ENCODE measurements at regions not wholly inside any gene's neighbourhood (a gene's known extent, or its start where the extent isn't known, plus 50 kb on each side); places are given as distances from the start of the nearest gene placed in this dataset.

DNA sequence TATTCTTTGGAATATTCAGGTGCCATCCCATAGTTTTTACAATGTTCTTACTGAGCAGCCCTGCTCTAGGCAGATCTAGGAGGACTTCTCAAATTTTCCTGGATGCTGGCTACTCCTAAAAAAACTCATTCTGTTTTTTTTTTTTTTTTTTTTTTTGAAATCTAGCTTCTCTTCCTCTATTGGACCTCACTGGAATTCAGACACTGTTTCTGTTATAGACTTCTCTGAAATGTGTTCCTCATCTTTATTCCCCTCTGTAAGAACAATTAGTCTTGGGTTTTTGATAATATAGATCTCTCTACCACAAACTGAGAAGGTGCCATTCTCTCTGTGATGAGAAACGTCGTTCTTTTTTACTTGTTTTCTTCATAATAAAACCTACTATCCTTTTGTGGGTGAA lies 115.3 kb upstream of the CCND2 start:
- no peaks in the 10 kb centered on the region for H3K4me1 ChIP-seq (ENCODE audit: control insufficient read depth, insufficient read depth, low read length)
- in situ Hi-C loops (cut with HindIII; ENCODE audit: low pct_unique_long_range_greater_than_20kb, low sequenced_read_pairs), result no loop called here
- intact Hi-C loops (cut with micrococcal nuclease; ENCODE audit: unreplicated experiment), result no loop called here
- no peak for TF ChIP-seq TCF7L2 (IDR thresholded peaks at IDR 0.05; ENCODE audit: low read depth, low read length)
- TF ChIP-seq, protein P1, sequence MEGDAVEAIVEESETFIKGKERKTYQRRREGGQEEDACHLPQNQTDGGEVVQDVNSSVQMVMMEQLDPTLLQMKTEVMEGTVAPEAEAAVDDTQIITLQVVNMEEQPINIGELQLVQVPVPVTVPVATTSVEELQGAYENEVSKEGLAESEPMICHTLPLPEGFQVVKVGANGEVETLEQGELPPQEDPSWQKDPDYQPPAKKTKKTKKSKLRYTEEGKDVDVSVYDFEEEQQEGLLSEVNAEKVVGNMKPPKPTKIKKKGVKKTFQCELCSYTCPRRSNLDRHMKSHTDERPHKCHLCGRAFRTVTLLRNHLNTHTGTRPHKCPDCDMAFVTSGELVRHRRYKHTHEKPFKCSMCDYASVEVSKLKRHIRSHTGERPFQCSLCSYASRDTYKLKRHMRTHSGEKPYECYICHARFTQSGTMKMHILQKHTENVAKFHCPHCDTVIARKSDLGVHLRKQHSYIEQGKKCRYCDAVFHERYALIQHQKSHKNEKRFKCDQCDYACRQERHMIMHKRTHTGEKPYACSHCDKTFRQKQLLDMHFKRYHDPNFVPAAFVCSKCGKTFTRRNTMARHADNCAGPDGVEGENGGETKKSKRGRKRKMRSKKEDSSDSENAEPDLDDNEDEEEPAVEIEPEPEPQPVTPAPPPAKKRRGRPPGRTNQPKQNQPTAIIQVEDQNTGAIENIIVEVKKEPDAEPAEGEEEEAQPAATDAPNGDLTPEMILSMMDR (IDR thresholded peaks at IDR 0.05), result no peak
- TF ChIP-seq, protein P2, sequence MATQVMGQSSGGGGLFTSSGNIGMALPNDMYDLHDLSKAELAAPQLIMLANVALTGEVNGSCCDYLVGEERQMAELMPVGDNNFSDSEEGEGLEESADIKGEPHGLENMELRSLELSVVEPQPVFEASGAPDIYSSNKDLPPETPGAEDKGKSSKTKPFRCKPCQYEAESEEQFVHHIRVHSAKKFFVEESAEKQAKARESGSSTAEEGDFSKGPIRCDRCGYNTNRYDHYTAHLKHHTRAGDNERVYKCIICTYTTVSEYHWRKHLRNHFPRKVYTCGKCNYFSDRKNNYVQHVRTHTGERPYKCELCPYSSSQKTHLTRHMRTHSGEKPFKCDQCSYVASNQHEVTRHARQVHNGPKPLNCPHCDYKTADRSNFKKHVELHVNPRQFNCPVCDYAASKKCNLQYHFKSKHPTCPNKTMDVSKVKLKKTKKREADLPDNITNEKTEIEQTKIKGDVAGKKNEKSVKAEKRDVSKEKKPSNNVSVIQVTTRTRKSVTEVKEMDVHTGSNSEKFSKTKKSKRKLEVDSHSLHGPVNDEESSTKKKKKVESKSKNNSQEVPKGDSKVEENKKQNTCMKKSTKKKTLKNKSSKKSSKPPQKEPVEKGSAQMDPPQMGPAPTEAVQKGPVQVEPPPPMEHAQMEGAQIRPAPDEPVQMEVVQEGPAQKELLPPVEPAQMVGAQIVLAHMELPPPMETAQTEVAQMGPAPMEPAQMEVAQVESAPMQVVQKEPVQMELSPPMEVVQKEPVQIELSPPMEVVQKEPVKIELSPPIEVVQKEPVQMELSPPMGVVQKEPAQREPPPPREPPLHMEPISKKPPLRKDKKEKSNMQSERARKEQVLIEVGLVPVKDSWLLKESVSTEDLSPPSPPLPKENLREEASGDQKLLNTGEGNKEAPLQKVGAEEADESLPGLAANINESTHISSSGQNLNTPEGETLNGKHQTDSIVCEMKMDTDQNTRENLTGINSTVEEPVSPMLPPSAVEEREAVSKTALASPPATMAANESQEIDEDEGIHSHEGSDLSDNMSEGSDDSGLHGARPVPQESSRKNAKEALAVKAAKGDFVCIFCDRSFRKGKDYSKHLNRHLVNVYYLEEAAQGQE (IDR thresholded peaks at IDR 0.05; ENCODE audit: insufficient read depth in 1 of 2, low read depth in 2 of 2, low read length in 1 of 2), result no peak
- no peak for TF ChIP-seq POLR2AphosphoS5 (IDR thresholded peaks at IDR 0.05; ENCODE audit: low read depth, low read length)
- TF ChIP-seq SIN3A (IDR thresholded peaks at IDR 0.05; ENCODE audit: borderline replicate concordance, insufficient read depth, low read depth, low read length), result no peak
- CTCF ChIA-PET, result no interaction called here
- BruUV-seq (replicated peaks), result no TSS peak
- H3K4me3 ChIP-seq (ENCODE audit: low read depth in 2 of 2, low read length in 2 of 2), result no peak overlapping the region
- H3K36me3 ChIP-seq (ENCODE audit: control insufficient read depth, insufficient read depth, low read length), result no peaks in the 10 kb centered on the region
- H3K9me3 ChIP-seq (ENCODE audit: control insufficient read depth, insufficient read depth, low read depth, low read length), result no peaks in the 10 kb centered on the region
- POLR2A ChIA-PET, result no interaction called here
- H3K27me3 ChIP-seq (ENCODE audit: control insufficient read depth, insufficient read depth, low read length), result no peaks in the 10 kb centered on the region
- ATAC-seq (no peak), DNase-seq (ENCODE audit: low read depth, low spot score) (no peak)
- H3K27ac ChIP-seq (ENCODE audit: low read length), result no peak overlapping the region

DNA sequence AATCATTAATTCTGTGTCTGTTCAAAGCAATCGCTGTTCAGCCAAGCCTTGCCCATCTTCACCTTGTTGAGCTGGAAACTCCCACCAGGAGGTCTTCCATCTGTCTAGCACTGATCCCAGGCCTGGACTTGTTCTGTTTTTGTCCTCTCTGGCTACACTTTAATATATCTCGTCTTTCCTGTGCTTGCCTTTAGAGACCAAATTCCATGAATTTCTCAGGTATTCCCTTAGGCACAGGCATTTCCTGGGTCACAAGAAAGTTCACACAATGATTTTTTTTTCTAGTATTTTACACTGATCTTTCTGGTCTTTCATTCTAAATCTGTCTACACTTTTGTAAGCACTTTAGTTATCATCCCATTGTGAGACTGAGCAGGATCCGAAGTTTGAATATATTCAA lies 116.4 kb upstream of the CCND2 start:
- intact Hi-C loops (cut with micrococcal nuclease; ENCODE audit: unreplicated experiment), result no loop called here
- no peak for DNase-seq (ENCODE audit: low read depth, low spot score)
- CTCF ChIA-PET, result no interaction called here
- in situ Hi-C loops (cut with HindIII; ENCODE audit: low pct_unique_long_range_greater_than_20kb, low sequenced_read_pairs), result no loop called here
- no peaks in the 10 kb centered on the region for H3K4me1 ChIP-seq (ENCODE audit: control insufficient read depth, insufficient read depth, low read length)
- H3K9me3 ChIP-seq (ENCODE audit: control insufficient read depth, insufficient read depth, low read depth, low read length), result no peaks in the 10 kb centered on the region
- TF ChIP-seq SIN3A (IDR thresholded peaks at IDR 0.05; ENCODE audit: borderline replicate concordance, insufficient read depth, low read depth, low read length) (no peak), POLR2AphosphoS5 (IDR thresholded peaks at IDR 0.05; ENCODE audit: low read depth, low read length) (no peak), TCF7L2 (IDR thresholded peaks at IDR 0.05; ENCODE audit: low read depth, low read length) (no peak)
- TF ChIP-seq, protein P1 (IDR thresholded peaks at IDR 0.05), result no peak
- TF ChIP-seq, protein P2 (IDR thresholded peaks at IDR 0.05; ENCODE audit: insufficient read depth in 1 of 2, low read depth in 2 of 2, low read length in 1 of 2), result no peak
- no peaks in the 10 kb centered on the region for H3K27me3 ChIP-seq (ENCODE audit: control insufficient read depth, insufficient read depth, low read length)
- POLR2A ChIA-PET, result no interaction called here
- H3K36me3 ChIP-seq (ENCODE audit: control insufficient read depth, insufficient read depth, low read length), result no peaks in the 10 kb centered on the region
- ATAC-seq, result no peak
- H3K27ac ChIP-seq (ENCODE audit: low read length), result no peak overlapping the region
- H3K4me3 ChIP-seq (ENCODE audit: low read depth in 2 of 2, low read length in 2 of 2), result no peak overlapping the region
- no TSS peak for BruUV-seq (replicated peaks)
